Cardiac muscle cell (in vitro differentiated cells and primary cell): ENCODE measurements at regions not wholly inside any gene's neighbourhood (a gene's known extent, or its start where the extent isn't known, plus 50 kb on each side); places are given as distances from the start of the nearest gene placed in this dataset.

Experiments
- DNase-seq, 2 donors: peaks; one replicate each; pipeline versions ENCODE4 v3.0.0 to v3.0.0-alpha.2; 2010 to 2017; ENCODE audit warnings: low read depth in 1 of 2, low spot score in 1 of 2
- H3K27ac ChIP-seq: fragments of 200-600 bp; sonication (generic); 2 replicates; pipeline ENCODE4 v1.5.1; 2016
- H3K27me3 ChIP-seq: fragments of 200-600 bp; sonication (generic); 2 replicates; pipeline ENCODE4 v1.6.0; 2016; ENCODE audit warnings: control low read depth
- H3K36me3 ChIP-seq: fragments of 200-600 bp; sonication (generic); 2 replicates; pipeline ENCODE4 v1.5.1; 2016; ENCODE audit warnings: control low read depth
- H3K4me1 ChIP-seq: fragments of 200-600 bp; sonication (generic); 2 replicates; pipeline ENCODE4 v1.8.1; 2017; ENCODE audit warnings: low read depth, mild to moderate bottlenecking, mixed run types
- H3K4me3 ChIP-seq: fragments of 200-600 bp; sonication (generic); 2 replicates; pipeline ENCODE4 v1.5.1; 2016; ENCODE audit warnings: mild to moderate bottlenecking
- H3K9me3 ChIP-seq: fragments of 200-600 bp; sonication (generic); 2 replicates; pipeline ENCODE4 v1.5.1; 2017; ENCODE audit warnings: low read depth, mild to moderate bottlenecking, control low read depth
- TF ChIP-seq, protein P1 (sequence below): IDR thresholded peaks from 2 replicates; pipeline ENCODE4 v1.5.1; 2012; ENCODE audit warnings: low read depth, mild to moderate bottlenecking, low read length

DNA sequence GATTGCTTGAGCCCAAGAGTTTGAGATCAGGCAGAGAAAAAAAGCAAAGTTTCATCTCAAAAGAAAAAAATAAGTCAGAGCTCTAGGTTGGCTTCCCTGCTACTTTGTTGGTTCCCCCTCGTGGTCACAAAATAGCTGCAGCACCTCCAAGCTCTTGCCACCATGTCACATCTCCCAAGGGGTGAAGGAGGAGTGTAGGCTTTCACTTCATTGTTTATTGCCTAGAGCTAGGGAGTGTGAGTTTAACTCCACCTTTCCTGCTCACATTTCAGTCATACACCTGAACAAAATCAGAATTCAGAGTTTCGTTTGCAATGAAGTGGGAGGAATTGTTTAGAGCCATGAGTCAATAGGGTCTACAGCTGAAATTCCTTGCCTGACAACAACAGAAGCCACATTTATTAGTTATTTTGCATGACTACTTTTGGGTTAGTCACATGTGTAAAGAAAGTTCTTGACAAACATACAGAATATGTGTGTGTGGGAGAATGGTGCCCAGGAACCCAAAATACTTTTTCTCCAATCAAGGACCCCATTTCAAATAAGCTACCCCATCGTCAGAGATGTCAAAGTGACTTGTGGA is 56.2 kb upstream of the UFL1 start:
- Histone ChIP-seq H3K27ac (no peak overlapping the region), H3K9me3 (no peaks in the 10 kb centered on the region), H3K36me3 (no peaks in the 10 kb centered on the region), H3K27me3 (no peaks in the 10 kb centered on the region), H3K4me1 (no peaks in the 10 kb centered on the region), H3K4me3 (no peak overlapping the region)
- no peak for DNase-seq
- TF ChIP-seq, protein P1, sequence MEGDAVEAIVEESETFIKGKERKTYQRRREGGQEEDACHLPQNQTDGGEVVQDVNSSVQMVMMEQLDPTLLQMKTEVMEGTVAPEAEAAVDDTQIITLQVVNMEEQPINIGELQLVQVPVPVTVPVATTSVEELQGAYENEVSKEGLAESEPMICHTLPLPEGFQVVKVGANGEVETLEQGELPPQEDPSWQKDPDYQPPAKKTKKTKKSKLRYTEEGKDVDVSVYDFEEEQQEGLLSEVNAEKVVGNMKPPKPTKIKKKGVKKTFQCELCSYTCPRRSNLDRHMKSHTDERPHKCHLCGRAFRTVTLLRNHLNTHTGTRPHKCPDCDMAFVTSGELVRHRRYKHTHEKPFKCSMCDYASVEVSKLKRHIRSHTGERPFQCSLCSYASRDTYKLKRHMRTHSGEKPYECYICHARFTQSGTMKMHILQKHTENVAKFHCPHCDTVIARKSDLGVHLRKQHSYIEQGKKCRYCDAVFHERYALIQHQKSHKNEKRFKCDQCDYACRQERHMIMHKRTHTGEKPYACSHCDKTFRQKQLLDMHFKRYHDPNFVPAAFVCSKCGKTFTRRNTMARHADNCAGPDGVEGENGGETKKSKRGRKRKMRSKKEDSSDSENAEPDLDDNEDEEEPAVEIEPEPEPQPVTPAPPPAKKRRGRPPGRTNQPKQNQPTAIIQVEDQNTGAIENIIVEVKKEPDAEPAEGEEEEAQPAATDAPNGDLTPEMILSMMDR = no peak

DNA sequence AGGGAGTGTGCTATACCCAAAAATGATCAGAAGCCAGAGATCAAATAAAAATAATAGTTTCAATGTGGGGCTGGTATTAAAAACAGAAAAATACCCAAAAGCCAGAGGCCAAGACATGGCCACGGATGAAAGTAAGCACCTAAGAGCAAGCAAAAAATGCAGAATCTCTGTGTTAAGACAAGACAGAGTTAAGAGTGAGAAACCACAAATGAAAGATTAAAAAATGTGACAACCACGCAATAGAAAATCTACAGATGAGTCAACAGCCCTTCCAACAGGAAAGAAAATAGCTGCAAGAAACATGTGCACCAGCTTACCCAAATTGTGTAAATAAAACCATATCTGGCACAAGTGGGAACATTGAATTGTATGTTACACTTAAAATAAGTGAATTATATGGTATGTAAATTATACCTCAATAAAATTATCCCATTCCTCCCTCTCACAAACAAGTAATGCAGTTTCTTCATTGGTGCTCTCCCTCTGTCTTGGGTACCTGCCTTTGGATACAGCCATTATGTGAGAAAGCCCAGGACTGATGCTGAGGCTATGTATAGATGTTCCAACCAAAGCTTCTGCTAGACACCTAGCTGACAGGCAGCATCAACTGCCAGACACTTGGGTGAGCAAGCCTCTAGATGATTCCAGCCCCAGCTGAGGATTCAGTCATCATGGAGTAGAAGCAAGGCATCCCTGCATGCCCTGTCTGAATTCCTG is 55.3 kb upstream of the UFL1 start:
- TF ChIP-seq, protein P1 = no peak
- no peaks in the 10 kb centered on the region for H3K36me3 ChIP-seq
- no peak overlapping the region for H3K4me3 ChIP-seq
- no peaks in the 10 kb centered on the region for H3K9me3 ChIP-seq
- DNase-seq = no peak
- H3K27ac ChIP-seq = no peak overlapping the region
- no peaks in the 10 kb centered on the region for H3K4me1 ChIP-seq
- H3K27me3 ChIP-seq = no peaks in the 10 kb centered on the region

DNA sequence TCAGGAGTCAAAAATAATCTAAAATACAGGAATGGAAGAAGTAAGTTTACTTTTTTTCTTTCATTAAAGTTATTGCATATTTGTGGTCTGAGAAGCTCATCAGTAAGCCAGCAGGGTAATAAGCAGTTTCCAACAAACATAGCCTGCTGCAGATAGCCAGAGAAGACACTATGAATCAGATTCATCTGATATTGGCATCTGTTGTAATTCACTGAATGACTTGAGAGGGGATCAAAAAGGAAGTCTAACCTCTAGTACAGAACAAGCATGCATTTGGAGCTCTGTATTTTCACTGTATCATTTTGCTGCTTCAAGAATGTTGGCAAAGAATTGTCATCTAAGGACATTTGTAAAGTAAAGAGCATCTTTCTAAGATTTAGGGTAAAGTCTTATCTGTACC is 53.8 kb upstream of the UFL1 start:
- H3K27ac ChIP-seq = no peak overlapping the region
- H3K4me1 ChIP-seq = no peaks in the 10 kb centered on the region
- no peak overlapping the region for H3K4me3 ChIP-seq
- H3K27me3 ChIP-seq = no peaks in the 10 kb centered on the region
- no peak for DNase-seq
- H3K9me3 ChIP-seq = no peaks in the 10 kb centered on the region
- H3K36me3 ChIP-seq = no peaks in the 10 kb centered on the region
- TF ChIP-seq, protein P1 = no peak

DNA sequence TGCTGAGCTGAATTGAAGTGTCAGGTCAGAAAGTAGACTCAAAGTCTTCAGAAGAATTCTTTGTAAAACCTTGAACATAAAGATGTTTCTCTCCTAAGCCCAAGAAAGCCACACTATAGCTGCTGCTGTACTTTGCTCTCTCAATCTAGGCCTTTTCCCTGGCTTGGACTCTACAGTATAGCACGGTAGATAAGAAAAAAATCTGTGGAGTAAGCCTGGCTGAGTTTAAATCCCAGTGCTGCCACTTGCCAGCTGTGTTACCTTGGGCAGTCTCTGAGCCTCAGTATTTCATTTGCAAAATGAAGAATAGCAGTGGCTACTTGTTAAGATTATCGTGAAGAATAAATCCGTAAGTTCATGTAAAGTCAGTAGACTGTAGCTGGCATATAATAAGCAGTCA is 53.3 kb upstream of the UFL1 start:
- Histone ChIP-seq H3K4me1 (no peaks in the 10 kb centered on the region), H3K27ac (no peak overlapping the region), H3K4me3 (no peak overlapping the region), H3K27me3 (no peaks in the 10 kb centered on the region), H3K9me3 (no peaks in the 10 kb centered on the region), H3K36me3 (no peaks in the 10 kb centered on the region)
- no peak for DNase-seq
- TF ChIP-seq, protein P1 = no peak

DNA sequence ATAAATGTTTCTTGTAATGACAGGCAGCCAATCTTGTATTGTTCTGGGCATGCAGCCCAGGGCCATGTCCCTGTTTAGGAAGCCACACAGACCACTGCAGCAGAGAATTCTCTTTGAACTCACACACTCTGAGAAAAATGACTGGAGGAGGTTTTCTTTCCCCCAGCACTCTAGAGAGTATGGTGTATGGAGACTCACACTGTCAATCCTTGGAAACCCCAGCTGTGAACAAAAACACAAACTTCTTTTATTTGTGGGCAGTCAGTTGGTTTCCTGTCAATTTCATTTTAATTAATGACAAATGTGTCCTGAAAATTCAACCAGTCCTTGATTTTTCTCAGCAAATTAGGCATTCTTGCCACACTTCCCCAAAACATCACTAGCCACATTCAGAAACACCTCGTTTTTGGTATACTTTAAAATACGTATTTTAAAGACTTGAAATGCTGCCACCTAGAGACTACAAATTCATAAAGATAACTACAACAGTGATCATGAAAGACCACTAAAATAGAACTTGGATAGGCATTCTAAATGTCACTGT is 52.9 kb upstream of the UFL1 start:
- Histone ChIP-seq H3K4me3 (no peak overlapping the region), H3K4me1 (no peaks in the 10 kb centered on the region), H3K9me3 (no peaks in the 10 kb centered on the region), H3K27me3 (no peaks in the 10 kb centered on the region), H3K27ac (no peak overlapping the region), H3K36me3 (no peaks in the 10 kb centered on the region)
- no peak for DNase-seq
- TF ChIP-seq, protein P1 = no peak
